ENCODE measurements at regions not wholly inside any gene's neighbourhood (a gene's known extent, or its start where the extent isn't known, plus 50 kb on each side); places are given as distances from the start of the nearest gene placed in this dataset.

GRCh38 chr11:21883354-21883753 is 309.5 kb upstream of the ANO5 start:
- intact Hi-C loops (cut with DNase I): no loop called here
- Histone ChIP-seq H3K27me3 (no peaks in the 10 kb centered on the region), H3K4me1 (replicated peaks in 1 of 2) (no peaks in the 10 kb centered on the region), H3K27ac (no peak overlapping the region), H3K36me3 (replicated peaks in 1 of 2) (no peaks in the 10 kb centered on the region), H3K9me3 (replicated peaks in 1 of 3) (no peaks in the 10 kb centered on the region), H3K4me3 (no peak overlapping the region)
- TF ChIP-seq CTCF (IDR thresholded peaks at IDR 0.05) (no peak), POLR2A (IDR thresholded peaks at IDR 0.05) (no peak)
- no peak for DNase-seq
- WGBS, 4 donors: 69 to 82% (median 79%) methylated on average over 3 of the region's 3 CpGs

- Histone ChIP-seq H3K9me3 (replicated peaks in 1 of 3) (no peaks in the 10 kb centered on the region), H3K36me3 (replicated peaks in 1 of 2) (no peaks in the 10 kb centered on the region), H3K27me3 (no peaks in the 10 kb centered on the region), H3K4me3 (no peak overlapping the region), H3K27ac (no peak overlapping the region), H3K4me1 (replicated peaks in 1 of 2) (no peaks in the 10 kb centered on the region)
- no peak for TF ChIP-seq CTCF (IDR thresholded peaks at IDR 0.05)
- no peak for TF ChIP-seq POLR2A (IDR thresholded peaks at IDR 0.05)
- intact Hi-C loops (cut with DNase I): no loop called here
- DNase-seq: peak in 1 of 7 donors; percentile 15
- 11 to 31% (median 21%) methylated on average over 1 of the region's 1 CpG for WGBS, 4 donors
These were observed 304.1 kb upstream of the ANO5 start for GRCh38 chr11:21888814-21889213.

GRCh38 chr11:21892736-21893564 is 299.9 kb upstream of the ANO5 start:
- DNase-seq: no peak
- no peaks in the 10 kb centered on the region for H3K9me3 ChIP-seq (replicated peaks in 1 of 3)
- H3K4me1 ChIP-seq (replicated peaks in 1 of 2): no peaks in the 10 kb centered on the region
- H3K4me3 ChIP-seq: no peak overlapping the region
- no peak for TF ChIP-seq POLR2A (IDR thresholded peaks at IDR 0.05)
- no peak for TF ChIP-seq CTCF (IDR thresholded peaks at IDR 0.05)
- 64 to 69% (median 67%) methylated on average over 6 of the region's 6 CpGs for WGBS, 4 donors
- H3K27ac ChIP-seq: no peak overlapping the region
- intact Hi-C loops (cut with DNase I): no loop called here
- H3K27me3 ChIP-seq: no peaks in the 10 kb centered on the region
- H3K36me3 ChIP-seq (replicated peaks in 1 of 2): no peaks in the 10 kb centered on the region

- no peaks in the 10 kb centered on the region for H3K36me3 ChIP-seq (replicated peaks in 1 of 2)
- intact Hi-C loops (cut with DNase I): no loop called here
These were observed 299.4 kb upstream of the ANO5 start for GRCh38 chr11:21893565-21893867.

More at GRCh38 chr11:21893565-21893867, 299.4 kb upstream of the ANO5 start:
- TF ChIP-seq POLR2A (IDR thresholded peaks at IDR 0.05) (no peak), CTCF (IDR thresholded peaks at IDR 0.05) (no peak)
- DNase-seq: no peak
- Histone ChIP-seq H3K4me3 (no peak overlapping the region), H3K27ac (no peak overlapping the region), H3K9me3 (replicated peaks in 1 of 3) (no peaks in the 10 kb centered on the region), H3K27me3 (no peaks in the 10 kb centered on the region), H3K4me1 (replicated peaks in 1 of 2) (no peaks in the 10 kb centered on the region)
